Panc1 (cell line): ENCODE measurements at regions not wholly inside any gene's neighbourhood (a gene's known extent, or its start where the extent isn't known, plus 50 kb on each side); places are given as distances from the start of the nearest gene placed in this dataset.

ENCODE experiments used
- CTCF ChIP-seq: fragments of 450-650 bp; IDR thresholded peaks from 2 replicates; pipeline ENCODE4 v1.5.1; 2017; ENCODE audit warnings: mild to moderate bottlenecking
- POLR2AphosphoS5 ChIP-seq: IDR thresholded peaks from 2 replicates; pipeline ENCODE4 v1.6.1; 2012; ENCODE audit warnings: mild to moderate bottlenecking, low read depth, low read length, moderate library complexity
- TCF7L2 ChIP-seq: IDR thresholded peaks from 2 replicates; pipeline ENCODE4 v1.6.1; 2011; ENCODE audit warnings: mild to moderate bottlenecking, low read depth, low read length, inconsistent platforms

GRCh38 chr4:124915073-124915472 is 202.5 kb upstream of the ANKRD50 start:
- no peak for TF ChIP-seq CTCF
- no peak for TF ChIP-seq POLR2AphosphoS5
- TF ChIP-seq TCF7L2 = no peak
